Osteoblast (primary cell): ENCODE measurements at regions not wholly inside any gene's neighbourhood (a gene's known extent, or its start where the extent isn't known, plus 50 kb on each side); places are given as distances from the start of the nearest gene placed in this dataset.

Experiments used
- DNase-seq: peaks from one replicate; pipeline ENCODE4 v3.0.0; 2011; ENCODE audit warnings: low spot score, mixed read lengths; ENCODE audit not compliant: insufficient read length; ENCODE audit errors: missing footprints
- H2AFZ ChIP-seq: 2 replicates; pipeline ENCODE4 v1.6.0; 2011; ENCODE audit warnings: mild to moderate bottlenecking, low read length
- H3K27ac ChIP-seq: 2 replicates; pipeline ENCODE4 v1.5.1; 2011; ENCODE audit warnings: mild to moderate bottlenecking, low read depth, low read length, moderate library complexity
- H3K27me3 ChIP-seq: 2 replicates; pipeline ENCODE4 v1.6.0; 2012; ENCODE audit warnings: mild to moderate bottlenecking, control low read depth, inconsistent platforms, low read length, moderate library complexity; ENCODE audit not compliant: insufficient read depth
- H3K36me3 ChIP-seq: 2 replicates; pipeline ENCODE4 v1.5.1; 2011; ENCODE audit warnings: mild to moderate bottlenecking, low read length, control low read depth, moderate library complexity; ENCODE audit not compliant: insufficient read depth
- H3K4me1 ChIP-seq: 2 replicates; pipeline ENCODE4 v1.5.1; 2011; ENCODE audit warnings: mild to moderate bottlenecking, low read length, control low read depth, moderate library complexity; ENCODE audit not compliant: insufficient read depth
- H3K4me2 ChIP-seq: 2 replicates; pipeline ENCODE4 v1.6.0; 2011; ENCODE audit warnings: mild to moderate bottlenecking, low read length; ENCODE audit not compliant: insufficient read depth
- H3K4me3 ChIP-seq: fragments of 200-600 bp; sonication (generic); 3 replicates; pipeline ENCODE4 v1.5.1; 2012; ENCODE audit warnings: mild to moderate bottlenecking, low read length, inconsistent platforms; ENCODE audit not compliant: insufficient read depth
- H3K79me2 ChIP-seq: 2 replicates; pipeline ENCODE4 v1.6.0; 2012; ENCODE audit warnings: mild to moderate bottlenecking, low read length, control low read depth, inconsistent platforms; ENCODE audit not compliant: insufficient read depth
- H3K9me3 ChIP-seq: 2 replicates; pipeline ENCODE4 v1.5.1; 2011; ENCODE audit warnings: low read depth, low read length, control low read depth
- H4K20me1 ChIP-seq: 2 replicates; pipeline ENCODE4 v1.6.0; 2012; ENCODE audit warnings: mild to moderate bottlenecking, low read length, control low read depth; ENCODE audit not compliant: insufficient read depth
- CTCF ChIP-seq: IDR thresholded peaks from 2 replicates; pipeline ENCODE4 v1.5.1; 2011; ENCODE audit warnings: mild to moderate bottlenecking, low read depth, low read length, moderate library complexity; ENCODE audit errors: extremely low read depth

DNA sequence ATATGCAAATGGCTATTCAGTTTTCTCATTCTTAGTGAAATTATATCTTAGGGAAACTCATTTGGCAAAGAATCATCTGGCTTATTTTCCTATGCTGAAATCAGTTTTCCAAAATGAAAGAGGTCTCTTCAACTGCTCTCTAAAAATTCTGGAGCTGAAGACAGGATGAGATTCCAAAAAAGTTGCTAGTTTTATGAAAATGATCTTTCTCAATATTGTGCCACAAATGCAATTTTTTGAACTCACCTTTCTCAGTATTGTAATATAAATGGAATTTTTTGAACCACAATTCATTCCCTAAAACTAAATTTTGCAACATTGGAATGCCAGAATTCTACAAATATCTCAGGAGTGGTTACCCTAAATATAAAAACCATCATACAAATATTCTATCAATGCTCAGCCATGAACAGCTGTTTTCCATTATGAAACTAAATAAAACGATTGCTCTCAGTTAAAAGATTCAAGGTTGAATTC lies 147.7 kb upstream of the PKDCC start:
- no peak for TF ChIP-seq CTCF
- no peak for DNase-seq
- H2AFZ ChIP-seq, result no peak overlapping the region
- no peak overlapping the region for H3K4me2 ChIP-seq
- H3K4me1 ChIP-seq, result no peaks in the 10 kb centered on the region
- H3K27me3 ChIP-seq, result peaks cover 27% of the 10 kb centered on the region
- no peak overlapping the region for H3K4me3 ChIP-seq
- H3K36me3 ChIP-seq, result no peaks in the 10 kb centered on the region
- H3K9me3 ChIP-seq, result no peaks in the 10 kb centered on the region
- no peaks in the 10 kb centered on the region for H4K20me1 ChIP-seq
- H3K79me2 ChIP-seq, result no peaks in the 10 kb centered on the region
- H3K27ac ChIP-seq, result no peak overlapping the region

- Histone ChIP-seq H3K4me1 (no peaks in the 10 kb centered on the region), H2AFZ (no peak overlapping the region), H3K9me3 (no peaks in the 10 kb centered on the region), H3K27ac (no peak overlapping the region), H3K4me3 (no peak overlapping the region), H3K36me3 (no peaks in the 10 kb centered on the region), H3K27me3 (peaks cover 36% of the 10 kb centered on the region), H3K79me2 (no peaks in the 10 kb centered on the region), H4K20me1 (no peaks in the 10 kb centered on the region), H3K4me2 (no peak overlapping the region)
- no peak for DNase-seq
- no peak for TF ChIP-seq CTCF
These were observed 144.9 kb upstream of the PKDCC start for GRCh38 chr2:41902897-41903296.

GRCh38 chr2:41903474-41904135 lies 144.2 kb upstream of the PKDCC start:
- Histone ChIP-seq H4K20me1 (no peaks in the 10 kb centered on the region), H3K27me3 (peaks cover 36% of the 10 kb centered on the region), H2AFZ (no peak overlapping the region), H3K4me2 (no peak overlapping the region), H3K36me3 (no peaks in the 10 kb centered on the region), H3K4me3 (no peak overlapping the region), H3K79me2 (no peaks in the 10 kb centered on the region), H3K9me3 (no peaks in the 10 kb centered on the region), H3K4me1 (no peaks in the 10 kb centered on the region), H3K27ac (no peak overlapping the region)
- DNase-seq, result no peak
- TF ChIP-seq CTCF, result no peak

GRCh38 chr2:41904459-41904858 lies 143.4 kb upstream of the PKDCC start:
- H3K4me1 ChIP-seq, result no peaks in the 10 kb centered on the region
- peaks cover 40% of the 10 kb centered on the region for H3K27me3 ChIP-seq
- H2AFZ ChIP-seq, result no peak overlapping the region
- no peak for DNase-seq
- H3K4me2 ChIP-seq, result no peak overlapping the region
- no peaks in the 10 kb centered on the region for H3K9me3 ChIP-seq
- no peaks in the 10 kb centered on the region for H3K79me2 ChIP-seq
- no peak for TF ChIP-seq CTCF
- no peaks in the 10 kb centered on the region for H3K36me3 ChIP-seq
- no peak overlapping the region for H3K4me3 ChIP-seq
- H3K27ac ChIP-seq, result no peak overlapping the region
- no peaks in the 10 kb centered on the region for H4K20me1 ChIP-seq
